ENCODE measurements at regions not wholly inside any gene's neighbourhood (a gene's known extent, or its start where the extent isn't known, plus 50 kb on each side); places are given as distances from the start of the nearest gene placed in this dataset.

DNA sequence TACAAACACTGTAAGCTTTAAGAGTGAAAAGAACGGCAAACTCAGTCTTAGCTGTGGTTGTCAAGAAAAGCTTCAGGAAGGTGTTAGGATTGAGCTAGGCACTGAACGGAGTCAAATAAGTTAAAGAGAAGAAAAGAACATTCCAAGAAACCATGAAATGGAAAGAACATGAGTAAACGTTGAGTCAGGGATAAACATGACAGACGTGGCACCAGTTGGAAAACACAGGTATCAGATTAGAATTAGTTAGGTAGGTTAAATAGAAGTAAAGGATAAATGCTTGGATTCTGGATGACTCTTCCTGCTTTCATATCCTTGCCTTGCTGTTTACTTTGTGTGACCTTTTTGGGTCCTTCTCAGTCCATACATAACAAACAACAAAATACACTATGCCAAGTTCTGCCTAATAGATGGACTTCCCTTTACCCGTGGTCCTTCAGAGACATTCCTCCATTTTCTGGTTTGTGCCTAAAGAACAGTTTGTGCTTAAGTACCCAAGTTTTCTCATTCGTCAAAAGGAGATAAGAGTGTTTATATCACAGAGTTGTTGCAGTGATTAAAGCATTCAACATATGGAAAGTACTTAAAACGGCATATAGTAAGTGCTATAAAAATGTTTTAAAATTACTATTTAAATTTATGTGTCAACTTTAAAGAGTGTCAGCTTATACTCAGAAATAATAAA is 446.9 kb downstream of the TMA16 start:
- Mint-ChIP-seq H3K36me3 (no peaks in the 10 kb centered on the region), H3K9me3 (peaks cover 5% of the 10 kb centered on the region; the same call in 1 of the 2 replicates), H3K27ac (no peak overlapping the region), H3K4me1 (no peaks in the 10 kb centered on the region), H3K27me3 (ENCODE audit: low read depth) (no peaks in the 10 kb centered on the region), H3K4me3 (no peak overlapping the region)
- CTCF ChIA-PET, result no interaction called here
- POLR2A ChIA-PET, result no interaction called here
- ATAC-seq (no peak), DNase-seq (ENCODE audit: low spot score) (no peak)
- TF ChIP-seq, protein P1, sequence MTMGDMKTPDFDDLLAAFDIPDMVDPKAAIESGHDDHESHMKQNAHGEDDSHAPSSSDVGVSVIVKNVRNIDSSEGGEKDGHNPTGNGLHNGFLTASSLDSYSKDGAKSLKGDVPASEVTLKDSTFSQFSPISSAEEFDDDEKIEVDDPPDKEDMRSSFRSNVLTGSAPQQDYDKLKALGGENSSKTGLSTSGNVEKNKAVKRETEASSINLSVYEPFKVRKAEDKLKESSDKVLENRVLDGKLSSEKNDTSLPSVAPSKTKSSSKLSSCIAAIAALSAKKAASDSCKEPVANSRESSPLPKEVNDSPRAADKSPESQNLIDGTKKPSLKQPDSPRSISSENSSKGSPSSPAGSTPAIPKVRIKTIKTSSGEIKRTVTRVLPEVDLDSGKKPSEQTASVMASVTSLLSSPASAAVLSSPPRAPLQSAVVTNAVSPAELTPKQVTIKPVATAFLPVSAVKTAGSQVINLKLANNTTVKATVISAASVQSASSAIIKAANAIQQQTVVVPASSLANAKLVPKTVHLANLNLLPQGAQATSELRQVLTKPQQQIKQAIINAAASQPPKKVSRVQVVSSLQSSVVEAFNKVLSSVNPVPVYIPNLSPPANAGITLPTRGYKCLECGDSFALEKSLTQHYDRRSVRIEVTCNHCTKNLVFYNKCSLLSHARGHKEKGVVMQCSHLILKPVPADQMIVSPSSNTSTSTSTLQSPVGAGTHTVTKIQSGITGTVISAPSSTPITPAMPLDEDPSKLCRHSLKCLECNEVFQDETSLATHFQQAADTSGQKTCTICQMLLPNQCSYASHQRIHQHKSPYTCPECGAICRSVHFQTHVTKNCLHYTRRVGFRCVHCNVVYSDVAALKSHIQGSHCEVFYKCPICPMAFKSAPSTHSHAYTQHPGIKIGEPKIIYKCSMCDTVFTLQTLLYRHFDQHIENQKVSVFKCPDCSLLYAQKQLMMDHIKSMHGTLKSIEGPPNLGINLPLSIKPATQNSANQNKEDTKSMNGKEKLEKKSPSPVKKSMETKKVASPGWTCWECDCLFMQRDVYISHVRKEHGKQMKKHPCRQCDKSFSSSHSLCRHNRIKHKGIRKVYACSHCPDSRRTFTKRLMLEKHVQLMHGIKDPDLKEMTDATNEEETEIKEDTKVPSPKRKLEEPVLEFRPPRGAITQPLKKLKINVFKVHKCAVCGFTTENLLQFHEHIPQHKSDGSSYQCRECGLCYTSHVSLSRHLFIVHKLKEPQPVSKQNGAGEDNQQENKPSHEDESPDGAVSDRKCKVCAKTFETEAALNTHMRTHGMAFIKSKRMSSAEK (CRISPR knock-in tag; IDR thresholded peaks at IDR 0.05; ENCODE audit: borderline replicate concordance), result no peak
- no peak for TF ChIP-seq TEAD1 (CRISPR knock-in tag; IDR thresholded peaks at IDR 0.05)
- no peak for TF ChIP-seq ELF4 (CRISPR knock-in tag; IDR thresholded peaks at IDR 0.05; ENCODE audit: low read depth)
- no peak for TF ChIP-seq PRRX2 (CRISPR knock-in tag; IDR thresholded peaks at IDR 0.05)
- TF ChIP-seq GRHL2 (CRISPR knock-in tag; IDR thresholded peaks at IDR 0.05; ENCODE audit: insufficient replicate concordance, severe bottlenecking), result no peak
- TF ChIP-seq NFATC4 (CRISPR knock-in tag; IDR thresholded peaks at IDR 0.05), result no peak
- TF ChIP-seq, protein P2, sequence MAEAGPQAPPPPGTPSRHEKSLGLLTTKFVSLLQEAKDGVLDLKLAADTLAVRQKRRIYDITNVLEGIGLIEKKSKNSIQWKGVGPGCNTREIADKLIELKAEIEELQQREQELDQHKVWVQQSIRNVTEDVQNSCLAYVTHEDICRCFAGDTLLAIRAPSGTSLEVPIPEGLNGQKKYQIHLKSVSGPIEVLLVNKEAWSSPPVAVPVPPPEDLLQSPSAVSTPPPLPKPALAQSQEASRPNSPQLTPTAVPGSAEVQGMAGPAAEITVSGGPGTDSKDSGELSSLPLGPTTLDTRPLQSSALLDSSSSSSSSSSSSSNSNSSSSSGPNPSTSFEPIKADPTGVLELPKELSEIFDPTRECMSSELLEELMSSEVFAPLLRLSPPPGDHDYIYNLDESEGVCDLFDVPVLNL (CRISPR knock-in tag; IDR thresholded peaks at IDR 0.05; ENCODE audit: borderline replicate concordance, low read depth), result no peak
- TF ChIP-seq CREB1 (CRISPR knock-in tag; IDR thresholded peaks at IDR 0.05), result no peak
- TF ChIP-seq JAZF1 (CRISPR knock-in tag; IDR thresholded peaks at IDR 0.05), result no peak
- TF ChIP-seq, protein P3, sequence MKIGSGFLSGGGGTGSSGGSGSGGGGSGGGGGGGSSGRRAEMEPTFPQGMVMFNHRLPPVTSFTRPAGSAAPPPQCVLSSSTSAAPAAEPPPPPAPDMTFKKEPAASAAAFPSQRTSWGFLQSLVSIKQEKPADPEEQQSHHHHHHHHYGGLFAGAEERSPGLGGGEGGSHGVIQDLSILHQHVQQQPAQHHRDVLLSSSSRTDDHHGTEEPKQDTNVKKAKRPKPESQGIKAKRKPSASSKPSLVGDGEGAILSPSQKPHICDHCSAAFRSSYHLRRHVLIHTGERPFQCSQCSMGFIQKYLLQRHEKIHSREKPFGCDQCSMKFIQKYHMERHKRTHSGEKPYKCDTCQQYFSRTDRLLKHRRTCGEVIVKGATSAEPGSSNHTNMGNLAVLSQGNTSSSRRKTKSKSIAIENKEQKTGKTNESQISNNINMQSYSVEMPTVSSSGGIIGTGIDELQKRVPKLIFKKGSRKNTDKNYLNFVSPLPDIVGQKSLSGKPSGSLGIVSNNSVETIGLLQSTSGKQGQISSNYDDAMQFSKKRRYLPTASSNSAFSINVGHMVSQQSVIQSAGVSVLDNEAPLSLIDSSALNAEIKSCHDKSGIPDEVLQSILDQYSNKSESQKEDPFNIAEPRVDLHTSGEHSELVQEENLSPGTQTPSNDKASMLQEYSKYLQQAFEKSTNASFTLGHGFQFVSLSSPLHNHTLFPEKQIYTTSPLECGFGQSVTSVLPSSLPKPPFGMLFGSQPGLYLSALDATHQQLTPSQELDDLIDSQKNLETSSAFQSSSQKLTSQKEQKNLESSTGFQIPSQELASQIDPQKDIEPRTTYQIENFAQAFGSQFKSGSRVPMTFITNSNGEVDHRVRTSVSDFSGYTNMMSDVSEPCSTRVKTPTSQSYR (CRISPR knock-in tag; IDR thresholded peaks at IDR 0.05), result no peak
- no peak for TF ChIP-seq ZNF219 (CRISPR knock-in tag; IDR thresholded peaks at IDR 0.05; ENCODE audit: borderline replicate concordance)
- TF ChIP-seq FOXK1 (CRISPR knock-in tag; IDR thresholded peaks at IDR 0.05), result no peak

DNA sequence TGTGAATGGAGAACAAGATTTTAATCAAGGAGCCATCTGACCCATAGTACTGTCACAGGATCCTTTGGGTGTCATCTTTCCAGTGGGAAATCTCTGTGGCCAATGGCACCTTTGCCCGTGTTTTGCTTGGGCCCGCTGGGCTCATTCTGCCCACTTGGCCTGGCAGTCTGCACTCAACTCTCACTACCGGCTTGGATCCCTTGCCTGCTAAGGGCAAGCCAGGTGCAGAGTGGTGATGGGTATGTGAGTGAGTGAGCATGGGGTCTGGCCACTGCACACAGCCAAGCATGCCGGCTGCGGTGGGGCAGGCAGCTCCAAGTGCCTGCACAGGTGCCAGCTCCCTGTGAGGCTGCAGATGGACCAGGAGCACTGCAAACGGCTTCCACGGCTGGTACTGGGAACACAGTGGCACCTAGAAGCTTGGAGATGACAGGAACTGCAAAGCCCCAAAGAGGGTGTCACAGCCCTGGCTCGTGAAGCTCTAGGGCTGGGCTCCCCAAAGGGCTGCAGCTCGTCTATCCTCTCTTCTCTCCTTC is 454.5 kb downstream of the TMA16 start:
- Mint-ChIP-seq H3K27me3 (ENCODE audit: low read depth) (no peaks in the 10 kb centered on the region), H3K4me1 (no peaks in the 10 kb centered on the region), H3K9me3 (no peaks in the 10 kb centered on the region), H3K4me3 (no peak overlapping the region), H3K36me3 (no peaks in the 10 kb centered on the region), H3K27ac (no peak overlapping the region)
- no peak for ATAC-seq
- TF ChIP-seq ZNF219 (CRISPR knock-in tag; IDR thresholded peaks at IDR 0.05; ENCODE audit: borderline replicate concordance), result no peak
- TF ChIP-seq TEAD1 (CRISPR knock-in tag; IDR thresholded peaks at IDR 0.05), result no peak
- TF ChIP-seq NFATC4 (CRISPR knock-in tag; IDR thresholded peaks at IDR 0.05), result no peak
- CTCF ChIA-PET, result no interaction called here
- no peak for DNase-seq (ENCODE audit: low spot score)
- POLR2A ChIA-PET, result no interaction called here

DNA sequence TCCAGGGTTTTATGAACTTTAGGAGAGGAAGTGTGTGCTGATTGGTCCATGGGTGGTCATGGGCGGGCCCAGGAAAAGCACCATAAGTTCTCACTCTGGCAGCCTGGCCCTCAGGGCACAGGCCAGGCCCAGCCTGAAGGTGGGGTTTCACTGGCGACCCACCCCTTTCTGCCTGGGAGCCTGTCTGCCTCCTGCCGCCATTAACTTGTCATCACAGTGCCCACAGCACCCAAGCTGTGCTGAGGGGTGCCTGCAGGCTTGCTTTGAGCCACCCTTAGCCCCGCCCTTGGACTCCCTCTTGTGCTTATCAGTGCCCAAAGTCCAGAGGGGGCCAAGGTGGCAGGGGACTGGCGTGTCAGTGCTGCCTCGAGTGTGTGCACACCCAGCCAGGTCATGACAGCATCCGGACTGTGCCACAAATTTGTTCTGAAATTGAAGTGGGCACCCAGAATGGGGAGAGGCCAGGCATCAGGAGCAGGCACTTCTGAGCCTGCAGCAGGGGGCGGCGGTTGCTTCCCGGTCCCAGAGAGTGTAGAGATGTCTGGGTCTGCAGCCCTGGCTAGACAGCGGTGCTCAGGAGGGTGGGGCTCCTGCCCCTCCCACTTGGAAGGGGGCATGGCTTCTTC is 455.6 kb downstream of the TMA16 start:
- DNase-seq (ENCODE audit: low spot score), result peak; percentile 10
- Mint-ChIP-seq H3K27me3 (ENCODE audit: low read depth) (no peaks in the 10 kb centered on the region), H3K36me3 (no peaks in the 10 kb centered on the region), H3K27ac (no peak overlapping the region), H3K4me3 (no peak overlapping the region), H3K4me1 (no peaks in the 10 kb centered on the region), H3K9me3 (no peaks in the 10 kb centered on the region)
- ChIA-PET POLR2A (no interaction called here), CTCF (no interaction called here)
- peak; percentile 69 for ATAC-seq
- TF ChIP-seq, protein P4, sequence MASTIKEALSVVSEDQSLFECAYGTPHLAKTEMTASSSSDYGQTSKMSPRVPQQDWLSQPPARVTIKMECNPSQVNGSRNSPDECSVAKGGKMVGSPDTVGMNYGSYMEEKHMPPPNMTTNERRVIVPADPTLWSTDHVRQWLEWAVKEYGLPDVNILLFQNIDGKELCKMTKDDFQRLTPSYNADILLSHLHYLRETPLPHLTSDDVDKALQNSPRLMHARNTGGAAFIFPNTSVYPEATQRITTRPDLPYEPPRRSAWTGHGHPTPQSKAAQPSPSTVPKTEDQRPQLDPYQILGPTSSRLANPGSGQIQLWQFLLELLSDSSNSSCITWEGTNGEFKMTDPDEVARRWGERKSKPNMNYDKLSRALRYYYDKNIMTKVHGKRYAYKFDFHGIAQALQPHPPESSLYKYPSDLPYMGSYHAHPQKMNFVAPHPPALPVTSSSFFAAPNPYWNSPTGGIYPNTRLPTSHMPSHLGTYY (CRISPR knock-in tag; IDR thresholded peaks at IDR 0.05), result no peak
- TF ChIP-seq, protein P5, sequence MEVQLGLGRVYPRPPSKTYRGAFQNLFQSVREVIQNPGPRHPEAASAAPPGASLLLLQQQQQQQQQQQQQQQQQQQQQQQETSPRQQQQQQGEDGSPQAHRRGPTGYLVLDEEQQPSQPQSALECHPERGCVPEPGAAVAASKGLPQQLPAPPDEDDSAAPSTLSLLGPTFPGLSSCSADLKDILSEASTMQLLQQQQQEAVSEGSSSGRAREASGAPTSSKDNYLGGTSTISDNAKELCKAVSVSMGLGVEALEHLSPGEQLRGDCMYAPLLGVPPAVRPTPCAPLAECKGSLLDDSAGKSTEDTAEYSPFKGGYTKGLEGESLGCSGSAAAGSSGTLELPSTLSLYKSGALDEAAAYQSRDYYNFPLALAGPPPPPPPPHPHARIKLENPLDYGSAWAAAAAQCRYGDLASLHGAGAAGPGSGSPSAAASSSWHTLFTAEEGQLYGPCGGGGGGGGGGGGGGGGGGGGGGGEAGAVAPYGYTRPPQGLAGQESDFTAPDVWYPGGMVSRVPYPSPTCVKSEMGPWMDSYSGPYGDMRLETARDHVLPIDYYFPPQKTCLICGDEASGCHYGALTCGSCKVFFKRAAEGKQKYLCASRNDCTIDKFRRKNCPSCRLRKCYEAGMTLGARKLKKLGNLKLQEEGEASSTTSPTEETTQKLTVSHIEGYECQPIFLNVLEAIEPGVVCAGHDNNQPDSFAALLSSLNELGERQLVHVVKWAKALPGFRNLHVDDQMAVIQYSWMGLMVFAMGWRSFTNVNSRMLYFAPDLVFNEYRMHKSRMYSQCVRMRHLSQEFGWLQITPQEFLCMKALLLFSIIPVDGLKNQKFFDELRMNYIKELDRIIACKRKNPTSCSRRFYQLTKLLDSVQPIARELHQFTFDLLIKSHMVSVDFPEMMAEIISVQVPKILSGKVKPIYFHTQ (CRISPR knock-in tag; IDR thresholded peaks at IDR 0.05), result no peak
- no peak for TF ChIP-seq HMGA2 (CRISPR knock-in tag; IDR thresholded peaks at IDR 0.05)
- TF ChIP-seq ETV6 (CRISPR knock-in tag; IDR thresholded peaks at IDR 0.05), result no peak
- TF ChIP-seq CBFB (CRISPR knock-in tag; IDR thresholded peaks at IDR 0.05; ENCODE audit: low read depth), result no peak
- no peak for TF ChIP-seq RELA (CRISPR knock-in tag; IDR thresholded peaks at IDR 0.05; ENCODE audit: borderline replicate concordance)
- TF ChIP-seq TP53 (CRISPR knock-in tag; IDR thresholded peaks at IDR 0.05), result no peak

Data from WTC11 (cell line).